AG10803 (cell line): ENCODE measurements at regions not wholly inside any gene's neighbourhood (a gene's known extent, or its start where the extent isn't known, plus 50 kb on each side); places are given as distances from the start of the nearest gene placed in this dataset.
A peak's percentile ranks its signal among the peaks of the same experiment; 100 is the strongest.

Experiments used
- DNase-seq: peaks from one replicate; pipeline ENCODE4 v3.0.0; 2010; ENCODE audit warnings: low read depth
- H3K4me3 ChIP-seq: 2 replicates; pipeline ENCODE4 v1.5.1; 2011; ENCODE audit warnings: mild to moderate bottlenecking, low read length, control low read depth
- CTCF ChIP-seq: conservative IDR thresholded peaks from 2 replicates; pipeline ENCODE4 v1.5.1; 2011; ENCODE audit warnings: mild to moderate bottlenecking, low read length, control low read depth, inconsistent platforms

GRCh38 chr2:176976736-176977685 is 235.6 kb upstream of the HNRNPA3 start:
- TF ChIP-seq CTCF, result no peak
- DNase-seq, result no peak
- no peak overlapping the region for H3K4me3 ChIP-seq

- peak; percentile 30 for TF ChIP-seq CTCF
- no peak overlapping the region for H3K4me3 ChIP-seq
- peak; percentile 23 for DNase-seq
These were observed 233.7 kb upstream of the HNRNPA3 start for GRCh38 chr2:176978921-176979320.

- DNase-seq, result no peak
- no peak overlapping the region for H3K4me3 ChIP-seq
- TF ChIP-seq CTCF, result no peak
These were observed 232.4 kb upstream of the HNRNPA3 start for GRCh38 chr2:176979981-176980710.

- no peak for DNase-seq
- H3K4me3 ChIP-seq, result no peak overlapping the region
- TF ChIP-seq CTCF, result no peak
These were observed 227.6 kb upstream of the HNRNPA3 start for GRCh38 chr2:176984987-176985386.

- no peak overlapping the region for H3K4me3 ChIP-seq
- no peak for DNase-seq
- TF ChIP-seq CTCF, result no peak
These were observed 226.7 kb upstream of the HNRNPA3 start for GRCh38 chr2:176985871-176986270.

GRCh38 chr2:176986487-176986886 is 226.1 kb upstream of the HNRNPA3 start:
- no peak for TF ChIP-seq CTCF
- no peak overlapping the region for H3K4me3 ChIP-seq
- DNase-seq, result no peak

- H3K4me3 ChIP-seq, result no peak overlapping the region
- no peak for TF ChIP-seq CTCF
- no peak for DNase-seq
These were observed 221.2 kb upstream of the HNRNPA3 start for GRCh38 chr2:176991411-176991810.
